ENCODE measurements at regions not wholly inside any gene's neighbourhood (a gene's known extent, or its start where the extent isn't known, plus 50 kb on each side); places are given as distances from the start of the nearest gene placed in this dataset.

DNA sequence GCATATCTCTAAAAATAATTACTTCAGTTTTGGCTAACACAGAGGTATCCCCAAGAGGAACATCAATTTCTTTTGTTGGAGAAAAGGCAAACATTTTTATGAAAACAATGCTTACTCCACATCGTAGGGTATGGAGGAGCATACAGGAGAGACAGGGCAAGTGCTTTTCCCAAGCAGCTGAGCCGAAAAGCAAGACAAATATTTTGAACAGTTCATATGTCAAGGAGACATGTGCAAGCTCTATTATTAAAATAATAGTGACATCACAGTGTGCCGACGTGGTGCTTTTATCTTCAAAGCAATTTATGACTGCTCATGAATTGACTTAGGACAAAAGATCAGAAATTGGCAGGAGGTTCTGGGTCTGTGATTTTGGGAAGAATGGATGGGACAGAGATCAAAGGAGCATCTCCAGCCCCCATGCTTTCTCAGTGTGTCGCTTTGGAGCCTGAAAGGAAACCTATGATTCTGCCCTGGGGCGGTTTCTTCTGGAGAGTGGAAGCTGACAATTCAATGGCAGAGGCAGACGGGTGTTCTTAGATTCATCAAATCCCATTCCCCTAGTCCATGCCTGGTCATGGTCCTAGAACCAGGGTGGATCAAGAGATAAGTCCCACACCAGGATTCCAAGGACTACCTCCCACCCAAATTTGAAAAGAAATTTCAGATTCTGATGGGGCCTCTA lies 97.1 kb downstream of the JCAD start:
- no peak for DNase-seq

DNA sequence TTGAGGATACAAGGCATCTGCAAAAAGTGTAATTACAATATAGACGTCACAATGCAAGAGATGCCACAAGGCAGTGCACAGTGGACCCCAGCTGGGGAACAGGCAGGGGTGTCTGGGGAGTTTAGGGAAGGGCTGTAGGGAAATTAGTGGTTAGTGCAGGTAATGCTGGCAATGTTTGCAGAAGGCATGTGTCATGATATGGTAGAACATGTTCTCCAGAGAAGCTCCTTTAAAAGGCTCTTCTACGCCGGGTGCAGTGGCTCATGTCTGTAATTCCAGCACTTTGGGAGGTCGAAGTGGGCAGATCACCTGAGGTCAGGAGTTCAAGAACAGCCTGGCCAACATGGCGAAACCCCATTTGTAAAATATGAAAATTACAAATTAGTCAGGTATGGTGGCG lies 98.0 kb downstream of the JCAD start:
- DNase-seq: no peak

DNA sequence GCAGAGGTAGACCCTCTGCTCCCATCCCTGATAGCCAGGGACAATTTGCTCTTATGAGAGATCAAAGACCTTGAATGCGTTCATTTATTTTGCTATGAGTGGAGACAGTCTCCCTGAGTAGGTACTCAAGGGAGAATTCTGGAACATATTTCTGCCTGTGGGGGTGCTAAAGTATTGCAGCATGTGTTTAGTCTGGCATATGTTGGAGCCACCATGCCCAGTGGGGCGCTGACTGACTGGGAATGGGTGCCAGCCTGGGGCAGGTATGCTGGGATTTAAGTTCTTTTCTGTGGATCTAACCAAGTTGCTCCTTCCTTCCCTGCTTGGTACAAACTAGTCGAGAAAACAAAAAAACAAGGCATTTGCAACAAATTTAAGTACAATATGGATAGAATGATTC lies 99.1 kb downstream of the JCAD start:
- DNase-seq: no peak

DNA sequence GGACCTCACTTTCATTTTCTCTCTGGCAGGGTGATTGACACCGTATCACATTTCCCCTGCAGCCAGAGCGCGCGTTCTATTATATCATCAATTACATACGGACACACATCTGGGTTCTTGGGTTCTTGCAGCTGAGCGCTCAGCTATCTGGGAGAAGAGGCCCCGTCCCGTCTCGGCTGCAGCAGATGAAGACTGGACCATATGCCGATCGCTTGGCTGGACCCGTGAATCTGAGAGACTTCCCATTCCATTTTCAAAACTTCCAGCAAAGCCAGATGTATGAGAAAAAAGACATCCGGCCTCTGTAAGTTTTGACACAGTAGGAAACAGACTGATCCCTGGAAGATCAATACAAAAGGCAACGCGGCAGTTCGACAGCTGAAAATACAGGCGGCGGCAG lies 99.8 kb downstream of the JCAD start:
- DNase-seq: no peak

DNA sequence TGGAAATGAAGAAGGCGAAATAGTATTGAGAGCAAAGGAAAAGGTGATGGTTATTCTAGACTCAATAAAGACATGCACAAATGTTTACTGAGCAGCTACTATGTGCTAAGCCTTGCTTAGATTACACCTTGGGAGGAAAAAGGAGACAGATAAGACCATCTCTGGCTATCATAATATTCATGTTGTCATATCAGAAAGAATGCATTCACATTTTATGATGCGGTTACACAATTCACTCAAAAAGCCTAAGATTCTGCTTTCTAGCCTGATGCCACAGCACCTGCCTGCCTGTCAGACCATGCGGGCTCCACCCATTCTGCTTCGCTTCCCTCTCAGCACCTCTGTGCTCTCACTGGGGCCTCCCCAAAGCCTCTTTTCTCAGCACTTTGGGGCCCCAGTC lies 100.9 kb downstream of the JCAD start:
- DNase-seq: no peak

DNA sequence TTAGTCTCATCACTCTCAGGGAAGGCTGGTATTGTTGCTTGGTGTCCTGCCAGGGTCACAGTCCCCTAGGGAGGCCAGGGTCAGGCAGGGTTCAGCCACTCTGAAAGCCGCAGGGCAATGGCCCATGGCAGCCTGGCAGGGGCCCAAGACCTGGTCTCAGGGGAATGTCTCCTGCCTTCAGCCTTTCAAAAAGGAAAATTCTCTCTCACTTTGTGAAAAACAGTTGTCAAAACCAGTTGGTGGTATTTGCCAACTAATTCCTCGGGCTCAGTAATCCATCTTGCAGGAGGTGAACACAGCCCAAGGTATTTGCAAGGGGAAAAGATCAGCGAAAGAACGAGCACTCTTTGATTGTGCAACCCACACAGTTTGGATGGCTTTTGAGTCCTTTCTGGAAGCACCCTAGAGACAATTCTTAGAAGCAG lies 101.5 kb downstream of the JCAD start:
- peak in 1 of 56 donors; percentile 0 for DNase-seq

DNA sequence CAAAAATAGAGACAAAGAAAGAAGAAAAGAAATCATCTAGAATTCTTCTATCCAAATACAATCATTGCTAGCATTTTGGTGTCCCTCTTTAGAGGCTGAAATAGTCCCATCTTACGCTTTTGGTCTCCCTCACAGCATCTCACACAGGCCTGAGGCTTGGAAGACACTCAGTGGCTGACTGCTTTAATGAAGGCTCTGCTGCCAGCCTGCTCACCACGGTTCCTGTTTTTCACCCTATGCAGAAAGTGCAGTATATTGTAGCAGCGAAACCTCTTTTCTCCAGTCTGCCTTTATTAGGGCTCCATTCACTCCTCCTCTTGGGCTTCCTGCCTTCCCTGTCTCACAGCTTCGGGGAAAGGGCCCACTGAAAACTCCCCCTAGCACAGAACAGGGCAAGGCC lies 102.2 kb downstream of the JCAD start:
- DNase-seq: no peak

DNA sequence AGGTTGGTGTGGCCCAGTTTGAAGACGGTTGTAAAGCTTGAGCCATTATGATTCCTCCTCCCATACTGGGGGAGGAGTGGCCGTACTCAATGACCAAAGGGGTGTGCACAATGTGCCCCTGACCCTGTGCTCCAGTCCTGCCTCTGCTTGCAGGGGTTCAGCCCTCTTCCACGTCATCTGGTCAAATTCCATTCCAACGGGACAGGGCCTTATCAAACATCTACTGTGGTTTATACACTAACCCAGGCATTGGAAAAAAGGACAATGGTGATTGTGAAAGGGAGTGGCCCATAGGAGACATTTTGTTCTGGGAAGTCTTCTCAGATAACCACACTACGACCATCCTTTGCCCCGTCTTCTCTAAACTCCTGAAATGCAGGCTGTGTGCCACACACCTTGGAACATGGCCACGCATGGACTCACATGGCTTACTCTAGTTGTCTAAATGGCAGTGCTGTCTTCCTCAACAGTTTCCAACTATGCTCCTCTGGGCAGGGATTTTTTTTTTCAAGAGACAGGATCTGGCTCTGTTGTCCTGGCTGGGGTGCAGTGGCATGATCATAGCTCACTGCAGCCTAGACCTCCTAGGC lies 103.0 kb downstream of the JCAD start:
- DNase-seq: no peak

DNA sequence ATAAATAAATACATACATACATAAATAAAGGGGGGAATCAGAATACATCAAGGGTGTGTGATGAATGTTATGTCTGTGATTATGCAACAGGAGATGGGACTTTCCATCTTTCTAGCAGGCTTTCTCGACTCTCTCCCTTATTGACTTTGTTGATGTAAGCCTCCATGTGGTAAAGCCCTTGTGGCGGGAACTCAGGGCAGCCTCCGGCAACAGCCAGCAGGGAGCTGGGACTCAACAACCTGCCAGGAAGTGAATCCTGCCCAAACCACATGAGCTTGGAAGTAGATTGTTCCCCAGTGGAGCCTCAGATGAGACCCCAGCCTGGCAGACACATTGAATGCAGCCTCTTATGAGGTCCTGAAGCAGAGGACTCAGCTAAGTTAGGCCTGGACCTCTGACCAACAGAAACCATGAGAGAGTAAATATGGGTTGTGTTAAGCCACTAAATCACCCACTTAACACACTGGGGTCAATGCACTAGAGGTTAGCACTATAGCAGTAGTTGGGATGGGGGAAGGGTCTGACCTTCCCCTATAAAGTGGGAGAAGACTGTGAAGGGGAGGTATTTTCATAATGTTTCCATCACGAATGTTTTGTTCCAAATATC lies 104.0 kb downstream of the JCAD start:
- no peak for DNase-seq

DNA sequence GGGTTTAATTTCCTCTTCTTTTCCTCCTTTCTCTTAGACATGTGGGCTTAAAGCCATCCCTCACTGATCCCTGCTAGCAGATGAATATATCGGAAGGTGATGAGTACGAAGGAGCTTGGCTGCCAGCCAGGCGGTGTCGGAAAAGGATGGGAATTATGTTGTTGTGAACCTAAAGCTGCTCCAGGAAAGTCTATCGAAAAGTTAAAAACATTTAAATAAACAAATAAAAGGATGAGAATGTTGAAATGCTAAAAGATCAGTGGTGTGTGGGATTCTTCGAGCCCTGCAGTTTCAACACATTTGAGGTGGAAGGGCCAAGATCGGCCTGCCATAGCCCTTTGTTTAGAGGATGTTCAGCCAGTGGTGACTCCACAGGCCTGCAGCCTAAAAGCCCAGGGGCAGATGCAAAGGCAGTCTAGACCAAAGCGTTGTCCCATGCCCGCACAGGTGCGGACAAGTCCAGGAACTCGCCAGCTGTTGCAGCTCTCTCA lies 107.9 kb downstream of the JCAD start:
- no peak for DNase-seq

DNA sequence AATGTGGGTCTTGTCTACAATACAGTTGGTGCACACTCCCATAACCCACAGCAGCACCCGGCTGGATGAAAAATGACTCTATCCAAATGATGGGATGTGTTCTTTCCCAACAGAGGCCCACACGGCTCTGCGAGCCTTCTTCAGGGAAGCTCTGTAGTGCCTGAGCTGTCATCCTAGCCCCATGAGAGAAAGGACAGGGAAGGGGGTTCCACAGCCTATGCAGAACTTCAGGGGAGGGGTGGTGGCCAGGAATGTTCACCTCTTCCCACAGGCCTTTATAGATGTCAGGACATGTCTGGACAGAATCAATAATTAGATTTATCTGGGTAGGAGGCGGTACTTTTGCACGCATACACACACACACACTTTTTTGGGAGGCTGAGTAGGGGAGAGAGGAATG lies 109.0 kb downstream of the JCAD start:
- DNase-seq: no peak

DNA sequence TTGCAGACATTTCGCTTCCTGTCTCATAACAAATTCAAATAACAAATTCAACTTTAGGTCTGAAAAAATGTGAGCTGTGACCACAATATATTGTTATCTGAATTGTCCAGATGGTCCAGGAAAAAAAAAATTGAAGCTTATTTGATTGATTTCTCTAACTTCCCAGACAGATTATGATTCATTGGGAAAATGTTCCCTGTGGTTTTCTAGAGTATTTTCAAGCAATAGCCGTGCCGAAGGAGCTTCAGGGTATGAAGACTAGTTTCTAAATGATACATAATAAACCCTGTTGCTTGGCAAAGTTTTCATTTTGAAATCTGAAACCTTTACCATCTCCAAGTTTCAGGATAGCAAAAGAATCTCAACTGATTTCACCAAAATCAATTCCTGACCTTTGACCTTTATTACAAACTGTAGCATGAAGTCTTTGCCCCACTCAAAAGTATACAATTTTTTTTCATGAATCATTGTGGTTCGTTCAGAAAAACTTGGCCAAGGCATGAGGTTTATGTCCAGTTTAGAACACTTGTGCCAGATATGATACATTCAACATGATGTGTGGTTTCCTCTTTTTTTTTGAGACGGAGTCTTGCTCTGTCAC lies 109.9 kb downstream of the JCAD start:
- no peak for DNase-seq

DNA sequence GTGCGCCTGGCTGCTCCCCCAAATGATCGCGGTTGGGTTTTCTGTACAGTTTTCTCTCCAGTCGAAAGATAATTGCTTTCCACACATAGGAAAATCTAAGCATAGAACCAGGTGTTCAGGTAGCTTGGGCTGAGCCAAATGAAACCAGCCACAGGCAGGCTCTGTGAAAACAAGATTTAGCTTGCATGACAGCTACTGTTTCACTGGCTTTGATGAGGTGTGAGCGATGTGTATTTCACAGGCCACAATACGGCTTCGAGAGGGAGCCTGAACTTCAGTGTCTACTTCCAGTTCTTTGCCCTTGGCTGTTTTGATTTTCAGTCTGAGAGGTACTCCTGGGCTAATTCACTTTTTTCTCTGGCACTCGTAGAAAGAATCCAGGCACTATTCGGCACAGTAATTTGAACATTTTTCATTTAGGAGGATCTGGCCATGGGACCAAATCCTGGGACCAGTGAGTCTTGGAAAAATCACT lies 110.5 kb downstream of the JCAD start:
- no peak for DNase-seq

DNA sequence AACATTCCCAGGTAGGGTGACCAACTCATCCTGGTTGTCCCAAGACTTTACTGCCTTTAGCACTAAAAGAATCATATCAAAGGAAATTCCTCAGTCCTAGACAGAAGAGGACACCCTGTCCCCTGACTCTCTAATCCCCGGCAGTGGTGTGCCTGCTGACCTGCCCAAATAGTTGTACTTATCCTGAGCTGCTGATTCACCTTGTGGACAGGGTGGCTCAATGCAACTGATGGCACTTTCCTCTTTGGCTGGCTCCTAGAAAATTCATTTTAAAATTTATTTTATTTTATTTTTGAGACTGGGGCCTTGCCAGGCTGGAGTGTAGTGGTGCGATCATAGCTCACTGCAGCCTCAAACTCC lies 111.7 kb downstream of the JCAD start:
- DNase-seq: no peak

DNA sequence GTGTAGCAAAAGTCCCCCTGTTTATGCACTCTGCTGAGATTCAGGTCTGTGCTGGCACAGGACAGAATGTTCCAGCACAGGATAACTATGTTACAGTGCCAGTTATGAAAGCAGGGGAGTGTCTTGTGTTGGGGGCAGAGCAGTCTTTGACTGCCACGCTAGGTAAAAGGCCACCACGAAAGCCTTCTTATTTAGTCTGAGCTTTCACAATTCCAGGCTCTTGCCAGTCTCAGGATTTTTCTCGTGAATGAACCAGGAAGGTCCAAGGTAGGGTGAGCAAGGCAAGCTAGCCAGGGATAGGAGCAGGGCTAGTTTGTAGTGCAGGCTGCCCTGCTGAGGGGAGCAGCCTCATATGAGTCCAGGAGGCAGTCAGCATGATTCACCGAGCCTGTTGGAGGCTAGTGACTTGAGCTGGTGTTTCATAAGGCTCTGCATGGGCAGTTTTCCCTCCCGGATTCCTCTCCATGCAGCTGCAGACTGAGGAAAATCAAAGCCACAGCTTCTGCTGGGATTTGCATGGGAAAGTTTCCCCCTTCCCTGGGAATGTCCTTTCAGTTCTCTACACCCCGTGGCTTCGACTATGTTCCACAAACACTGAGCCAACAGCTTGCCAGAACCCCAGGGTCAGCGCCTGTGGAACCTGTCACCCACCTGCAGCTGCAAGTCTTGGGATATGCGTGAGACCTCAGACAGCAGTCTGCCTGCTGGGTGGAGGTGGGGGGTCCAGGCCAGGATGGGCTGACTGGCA lies 112.3 kb downstream of the JCAD start:
- DNase-seq: no peak

DNA sequence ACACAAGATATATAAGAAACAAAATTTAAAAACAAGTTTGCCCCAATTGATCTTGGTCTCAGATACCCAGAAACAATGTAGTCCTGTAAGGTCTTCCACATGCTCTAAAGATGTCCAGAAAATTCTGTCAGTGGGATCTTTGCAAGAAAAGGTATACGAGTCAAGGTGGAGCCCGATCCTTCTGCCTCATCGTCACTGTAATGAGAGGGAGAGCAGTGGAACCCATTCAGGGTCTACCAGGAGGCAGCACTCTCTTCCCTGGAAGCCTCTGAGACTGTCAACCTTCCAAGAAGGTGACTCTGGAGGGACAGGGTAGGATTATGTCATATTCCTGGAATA lies 112.8 kb downstream of the JCAD start:
- DNase-seq: no peak

DNA sequence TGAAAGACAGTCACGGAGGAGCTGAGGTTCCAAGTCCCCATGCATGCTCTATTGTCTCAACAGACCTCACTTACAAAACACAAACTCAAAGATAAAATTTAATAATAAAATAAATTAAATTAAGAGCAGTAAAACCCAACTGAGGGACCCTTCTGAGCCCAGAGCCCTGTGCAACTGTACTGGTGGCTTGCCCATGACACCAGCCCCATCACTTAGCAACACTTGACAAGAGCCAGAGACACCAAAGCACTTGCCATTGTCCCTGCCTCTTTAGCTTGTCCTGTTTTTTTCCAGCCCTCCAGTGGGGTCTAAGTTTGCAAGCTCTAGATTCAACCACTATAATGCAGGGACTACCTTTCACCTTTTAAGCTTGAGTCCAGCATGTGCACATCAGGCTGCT lies 117.9 kb downstream of the JCAD start:
- DNase-seq: no peak

DNA sequence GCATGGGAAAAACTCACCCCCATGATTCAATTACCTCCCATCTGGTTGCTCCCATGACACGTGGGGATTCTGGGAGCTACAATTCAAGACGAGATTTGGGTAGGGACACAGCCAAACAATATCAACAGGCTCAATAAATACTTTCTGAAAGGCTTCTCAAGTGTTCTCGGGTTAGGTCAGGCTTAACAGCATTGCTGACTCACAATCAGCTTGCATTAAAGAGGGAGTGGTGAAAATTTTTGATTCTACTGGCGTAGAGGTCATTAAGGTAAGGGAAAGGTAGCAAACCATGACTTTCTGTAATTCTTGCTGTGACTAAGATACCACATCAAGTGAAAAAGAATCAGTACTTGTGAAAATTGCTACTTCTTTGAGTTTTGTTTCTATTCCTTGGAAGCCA lies 126.4 kb downstream of the JCAD start:
- DNase-seq: no peak

DNA sequence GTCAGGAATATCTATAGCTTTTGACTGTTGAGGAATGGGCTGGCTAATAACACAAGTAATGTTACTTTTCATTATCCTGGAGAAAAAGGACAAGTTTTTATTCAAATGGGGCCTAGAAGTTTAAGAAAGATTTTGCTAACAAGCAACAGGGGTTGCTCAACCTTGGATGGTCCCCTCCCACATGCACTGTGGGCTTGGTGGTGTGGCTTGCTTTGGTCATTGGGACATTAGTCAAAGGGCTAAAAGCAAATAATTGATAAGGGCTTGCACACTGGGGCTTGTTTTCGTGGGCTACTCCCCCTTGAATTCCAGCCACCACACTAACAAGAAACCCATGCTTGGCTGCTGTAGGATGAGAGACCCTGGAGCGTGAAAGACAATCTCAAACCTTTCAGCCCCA lies 127.6 kb downstream of the JCAD start:
- DNase-seq: no peak

DNA sequence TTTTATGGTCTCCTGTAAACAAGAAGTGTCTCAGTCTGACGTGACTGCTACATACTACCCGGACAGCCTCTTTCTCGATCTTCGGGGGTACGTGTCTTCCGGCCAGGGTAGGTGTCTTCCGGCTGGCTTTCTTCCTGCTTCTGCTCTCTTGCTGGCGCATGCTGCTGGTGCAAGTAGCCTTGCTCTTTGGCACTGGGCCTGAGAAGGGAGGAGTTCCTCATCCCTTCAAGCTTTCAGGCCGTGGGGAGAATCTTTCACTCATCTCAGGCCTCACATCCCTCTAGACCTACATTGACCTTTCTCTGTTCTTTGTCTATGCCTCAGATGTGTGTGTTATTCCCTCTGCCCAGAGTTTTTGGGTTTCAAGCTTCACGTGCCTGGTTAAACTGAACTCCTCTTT lies 130.4 kb downstream of the JCAD start:
- no peak for DNase-seq

DNA sequence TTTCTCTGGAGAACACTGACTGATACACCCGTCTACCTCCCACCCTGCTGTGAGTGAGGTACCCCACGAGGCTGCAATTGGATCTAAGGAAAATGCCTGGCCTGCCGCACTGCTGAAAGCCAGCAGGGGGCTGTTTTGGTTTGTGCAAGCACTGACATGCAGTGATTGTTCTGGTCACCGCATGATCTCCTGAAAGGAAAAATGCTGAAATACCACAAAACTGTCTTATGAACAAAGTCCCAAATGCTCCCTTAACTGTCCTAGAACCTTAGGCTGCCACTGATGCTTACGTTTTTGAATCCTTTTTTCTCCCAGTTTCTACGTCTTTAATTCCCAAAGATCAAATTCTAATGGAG lies 132.7 kb downstream of the JCAD start:
- peak in 2 of 56 donors; percentile 0 to 4 for DNase-seq
